ENCODE measurements at regions not wholly inside any gene's neighbourhood (a gene's known extent, or its start where the extent isn't known, plus 50 kb on each side); places are given as distances from the start of the nearest gene placed in this dataset.

GRCh38 chr2:133674433-133675331 lies 106.4 kb upstream of the NCKAP5 start:
- 0 out of 2 replicates have a peak overlapping the region, but pooled peaks have one; percentile 25 for H2BK20ac ChIP-seq (ENCODE audit: low read length)
- H2BK5ac ChIP-seq (ENCODE audit: low read depth, low read length) = 0 out of 2 replicates have a peak overlapping the region, but pooled peaks have one; percentile 42
- H3K4me2 ChIP-seq (ENCODE audit: insufficient read depth in 1 of 2, low read depth in 2 of 2, low read length in 2 of 2) = peak overlapping the region; percentile 36 to 68
- peak; percentile 57 for FAIRE-seq
- H3K36me3 ChIP-seq (ENCODE audit: control insufficient read depth in 2 of 4, insufficient read depth in 4 of 4, low read length in 3 of 4) = no peaks in the 10 kb centered on the region
- ChIA-PET POLR2A (ENCODE audit: partially characterized antibody) (no interaction called here), CTCF (ENCODE audit: partially characterized antibody) (interaction anchor here (0.5 to 1.8 kb wide), 2 partner anchors 83 to 1026 kb away, joined by 3 to 5 read pairs; no protein-coding TSS in a partner anchor)
- H3K18ac ChIP-seq (ENCODE audit: extremely low read depth, low read length) = peak overlapping the region; percentile 79
- H2BK15ac ChIP-seq (ENCODE audit: low read length) = no peak overlapping the region
- peak overlapping the region; percentile 47; the same call in 1 of the 2 replicates for H2AK5ac ChIP-seq (ENCODE audit: low read depth, low read length)
- peaks cover 5 to 12% (median 6%) of the 10 kb centered on the region in 4 experiments; a peak in 4 of 7 replicates for H3K4me1 ChIP-seq (replicated peaks in 1 of 4; ENCODE audit: control insufficient read depth in 3 of 4, insufficient read depth in 4 of 4, low read length in 3 of 4)
- no peak overlapping the region for H3K14ac ChIP-seq (ENCODE audit: insufficient read length)
- H3K4me3 ChIP-seq (ENCODE audit: extremely low read depth in 1 of 4, insufficient read depth in 2 of 4, low read depth in 3 of 4, low read length in 4 of 4) = peak overlapping the region in 3 of 4 experiments; percentile 12 to 47 (median 24); a peak in 4 of 8 replicates
- H2AFZ ChIP-seq (ENCODE audit: low read length) = peak overlapping the region; percentile 91
- 28% methylated on average over 21 of the region's 21 CpGs; no CpG with 5 or more reads in 1 of the 2 experiments for WGBS, 2 experiments (ENCODE audit: extremely low coverage in 1 of 2, insufficient coverage in 1 of 2, insufficient read length in 1 of 2, insufficient replicate concordance in 2 of 2, low coverage in 1 of 2, low lambda C conversion rate in 2 of 2, missing lambda C conversion rate in 1 of 2)
- no peak overlapping the region for H2BK120ac ChIP-seq (replicated peaks; ENCODE audit: low read depth, low read length)
- H3K23me2 ChIP-seq (ENCODE audit: low read depth, low read length) = no peaks in the 10 kb centered on the region
- H4K91ac ChIP-seq (replicated peaks; ENCODE audit: insufficient read length, low read length) = no peak overlapping the region
- H3K23ac ChIP-seq (ENCODE audit: insufficient read length) = no peak overlapping the region
- H4K8ac ChIP-seq (ENCODE audit: extremely low read depth, insufficient read depth, low read length) = no peak overlapping the region
- peak overlapping the region; percentile 10; the same call in 1 of the 2 replicates for H3K27ac ChIP-seq (ENCODE audit: low read depth, low read length)
- no peaks in the 10 kb centered on the region for H3K79me2 ChIP-seq (ENCODE audit: control insufficient read depth in 1 of 2, insufficient read depth in 2 of 2, low read length in 2 of 2)
- H3K9me3 ChIP-seq (ENCODE audit: insufficient read depth in 2 of 2, low read depth in 1 of 2, low read length in 1 of 2) = 0 out of 4 replicates have a peak, but pooled peaks cover 0 to 4% of the 10 kb centered on the region in 2 experiments
- H3K4ac ChIP-seq (replicated peaks; ENCODE audit: insufficient read length, low read depth, low read length) = no peak overlapping the region
- peaks cover 0 to 3% (median 0%) of the 10 kb centered on the region in 4 experiments; a peak in 2 of 7 replicates for H3K27me3 ChIP-seq (replicated peaks in 1 of 4; ENCODE audit: control insufficient read depth in 3 of 4, extremely low read depth in 1 of 4, insufficient read depth in 3 of 4, low read length in 3 of 4)
- no peak overlapping the region for H4K5ac ChIP-seq (ENCODE audit: insufficient read length, low read depth, low read length)
- no peaks in the 10 kb centered on the region for H3K79me1 ChIP-seq (ENCODE audit: low read depth, low read length)
- no peak overlapping the region for H3K56ac ChIP-seq (replicated peaks; ENCODE audit: insufficient read length, low read depth, low read length)
- no peaks in the 10 kb centered on the region for H4K20me1 ChIP-seq (replicated peaks in 1 of 2; ENCODE audit: control insufficient read depth in 1 of 2, insufficient read depth in 2 of 2, low read length in 2 of 2)
- peak in 1 of 2 experiments; percentile 46 for DNase-seq (ENCODE audit: low read depth in 1 of 2, low spot score in 2 of 2)
- H3K9ac ChIP-seq (replicated peaks in 1 of 4; ENCODE audit: extremely low read depth in 1 of 4, low read depth in 3 of 4, low read length in 3 of 4) = no peak overlapping the region
- H2BK12ac ChIP-seq (ENCODE audit: low read depth, low read length) = no peak overlapping the region; the same call in 1 of the 2 replicates
- TF ChIP-seq TEAD4 (IDR thresholded peaks at IDR 0.05; ENCODE audit: low read depth, low read length) = peak; percentile 76
- no peak for TF ChIP-seq HDAC2 (IDR thresholded peaks at IDR 0.05; ENCODE audit: borderline replicate concordance in 1 of 2, low read depth in 2 of 2, low read length in 2 of 2)
- no peak for TF ChIP-seq FOSL1 (IDR thresholded peaks at IDR 0.05; ENCODE audit: insufficient read depth, low read depth, low read length)
- TF ChIP-seq YY1 (IDR thresholded peaks at IDR 0.05; ENCODE audit: low read depth, low read length) = 0 out of 2 replicates have a peak, but pooled peaks have one; percentile 10
- TF ChIP-seq TBP (IDR thresholded peaks at IDR 0.05; ENCODE audit: low read depth, low read length) = no peak
- TF ChIP-seq CEBPB (IDR thresholded peaks at IDR 0.05; ENCODE audit: low read depth, low read length) = peak; percentile 73
- peak; percentile 63; the same call in 1 of the 2 replicates for TF ChIP-seq MAX (IDR thresholded peaks at IDR 0.05)
- TF ChIP-seq, protein P1, sequence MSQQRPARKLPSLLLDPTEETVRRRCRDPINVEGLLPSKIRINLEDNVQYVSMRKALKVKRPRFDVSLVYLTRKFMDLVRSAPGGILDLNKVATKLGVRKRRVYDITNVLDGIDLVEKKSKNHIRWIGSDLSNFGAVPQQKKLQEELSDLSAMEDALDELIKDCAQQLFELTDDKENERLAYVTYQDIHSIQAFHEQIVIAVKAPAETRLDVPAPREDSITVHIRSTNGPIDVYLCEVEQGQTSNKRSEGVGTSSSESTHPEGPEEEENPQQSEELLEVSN (IDR thresholded peaks at IDR 0.05) = peak; percentile 65; the same call in 1 of the 2 replicates
- no peak for TF ChIP-seq KDM4A (IDR thresholded peaks at IDR 0.05; ENCODE audit: low read depth, low read length, severe bottlenecking)
- TF ChIP-seq RBBP5 (IDR thresholded peaks at IDR 0.05; ENCODE audit: borderline replicate concordance, low read depth, low read length) = peak; percentile 58; the same call in 1 of the 2 replicates

All from H1 (cell line).